Type B pancreatic cell (in vitro differentiated cells): ENCODE measurements at regions not wholly inside any gene's neighbourhood (a gene's known extent, or its start where the extent isn't known, plus 50 kb on each side); places are given as distances from the start of the nearest gene placed in this dataset.

Experiments used
- DNase-seq: peaks from one replicate; pipeline ENCODE4 v3.0.0; 2021; ENCODE audit warnings: mixed read lengths; ENCODE audit not compliant: unreplicated experiment; ENCODE audit errors: extremely low spot score
- H3K27ac Mint-ChIP-seq: 2 replicates; pipeline ENCODE4 v1.8.0; 2021; ENCODE audit warnings: mild to moderate bottlenecking, mixed read lengths
- H3K27me3 Mint-ChIP-seq: 2 replicates; pipeline ENCODE4 v1.8.0; 2021; ENCODE audit warnings: mixed read lengths
- H3K36me3 Mint-ChIP-seq: 2 replicates; pipeline ENCODE4 v1.8.0; 2021; ENCODE audit warnings: mixed read lengths
- H3K4me1 Mint-ChIP-seq: one replicate; pipeline ENCODE4 v1.8.0; 2021; ENCODE audit warnings: mixed read lengths; ENCODE audit not compliant: unreplicated experiment
- H3K4me3 Mint-ChIP-seq: 2 replicates; pipeline ENCODE4 v1.8.0; 2021; ENCODE audit warnings: mild to moderate bottlenecking, mixed read lengths
- H3K9me3 Mint-ChIP-seq: 2 replicates; pipeline ENCODE4 v1.8.0; 2021; ENCODE audit warnings: mixed read lengths
- TF ChIP-seq, protein P1 (sequence below): fragments of 200-600 bp; sonication (generic); conservative IDR thresholded peaks from 2 replicates; pipeline ENCODE4 v1.5.0; 2021; ENCODE audit warnings: antibody characterized with exemption, mild to moderate bottlenecking

- Mint-ChIP-seq H3K4me3 (no peak overlapping the region), H3K4me1 (no peaks in the 10 kb centered on the region), H3K9me3 (peaks cover 15% of the 10 kb centered on the region), H3K27ac (peak overlapping the region; percentile 18), H3K36me3 (peaks cover 3% of the 10 kb centered on the region), H3K27me3 (peaks cover 9% of the 10 kb centered on the region)
- TF ChIP-seq, protein P1, sequence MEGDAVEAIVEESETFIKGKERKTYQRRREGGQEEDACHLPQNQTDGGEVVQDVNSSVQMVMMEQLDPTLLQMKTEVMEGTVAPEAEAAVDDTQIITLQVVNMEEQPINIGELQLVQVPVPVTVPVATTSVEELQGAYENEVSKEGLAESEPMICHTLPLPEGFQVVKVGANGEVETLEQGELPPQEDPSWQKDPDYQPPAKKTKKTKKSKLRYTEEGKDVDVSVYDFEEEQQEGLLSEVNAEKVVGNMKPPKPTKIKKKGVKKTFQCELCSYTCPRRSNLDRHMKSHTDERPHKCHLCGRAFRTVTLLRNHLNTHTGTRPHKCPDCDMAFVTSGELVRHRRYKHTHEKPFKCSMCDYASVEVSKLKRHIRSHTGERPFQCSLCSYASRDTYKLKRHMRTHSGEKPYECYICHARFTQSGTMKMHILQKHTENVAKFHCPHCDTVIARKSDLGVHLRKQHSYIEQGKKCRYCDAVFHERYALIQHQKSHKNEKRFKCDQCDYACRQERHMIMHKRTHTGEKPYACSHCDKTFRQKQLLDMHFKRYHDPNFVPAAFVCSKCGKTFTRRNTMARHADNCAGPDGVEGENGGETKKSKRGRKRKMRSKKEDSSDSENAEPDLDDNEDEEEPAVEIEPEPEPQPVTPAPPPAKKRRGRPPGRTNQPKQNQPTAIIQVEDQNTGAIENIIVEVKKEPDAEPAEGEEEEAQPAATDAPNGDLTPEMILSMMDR, result no peak
- no peak for DNase-seq
These were observed 84.2 kb upstream of the GRIN2B start for GRCh38 chr12:14065616-14066015.

DNA sequence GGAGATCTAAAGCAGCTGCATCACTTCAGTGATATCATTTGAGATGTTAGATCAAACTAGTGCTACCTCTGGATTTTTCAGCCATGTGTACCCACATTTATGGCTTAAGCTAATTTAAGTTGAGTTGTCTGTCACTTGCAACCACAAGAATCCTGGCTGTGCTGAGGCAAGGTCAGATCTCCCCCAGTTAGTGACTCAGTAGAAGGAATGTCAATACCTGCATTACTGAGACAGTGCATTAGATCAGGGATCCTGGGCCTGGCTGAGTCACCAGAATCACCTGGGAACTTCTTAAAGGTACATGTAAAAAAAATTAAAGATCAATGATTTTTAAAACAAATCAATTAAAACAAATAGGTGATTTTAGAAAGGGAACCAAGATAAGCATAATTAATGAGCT is 84.6 kb upstream of the GRIN2B start:
- H3K27me3 Mint-ChIP-seq, result peaks cover 6% of the 10 kb centered on the region
- TF ChIP-seq, protein P1, result no peak
- peak overlapping the region; percentile 18 for H3K27ac Mint-ChIP-seq
- no peak for DNase-seq
- H3K9me3 Mint-ChIP-seq, result peaks cover 15% of the 10 kb centered on the region
- H3K4me3 Mint-ChIP-seq, result no peak overlapping the region
- H3K36me3 Mint-ChIP-seq, result no peaks in the 10 kb centered on the region
- H3K4me1 Mint-ChIP-seq, result no peaks in the 10 kb centered on the region

- DNase-seq, result no peak
- peaks cover 9% of the 10 kb centered on the region for H3K27me3 Mint-ChIP-seq
- H3K9me3 Mint-ChIP-seq, result peaks cover 9% of the 10 kb centered on the region
- H3K4me3 Mint-ChIP-seq, result no peak overlapping the region
- no peaks in the 10 kb centered on the region for H3K4me1 Mint-ChIP-seq
- TF ChIP-seq, protein P1, result no peak
- H3K27ac Mint-ChIP-seq, result no peak overlapping the region
- no peaks in the 10 kb centered on the region for H3K36me3 Mint-ChIP-seq
These were observed 87.6 kb upstream of the GRIN2B start for GRCh38 chr12:14068961-14069360.

DNA sequence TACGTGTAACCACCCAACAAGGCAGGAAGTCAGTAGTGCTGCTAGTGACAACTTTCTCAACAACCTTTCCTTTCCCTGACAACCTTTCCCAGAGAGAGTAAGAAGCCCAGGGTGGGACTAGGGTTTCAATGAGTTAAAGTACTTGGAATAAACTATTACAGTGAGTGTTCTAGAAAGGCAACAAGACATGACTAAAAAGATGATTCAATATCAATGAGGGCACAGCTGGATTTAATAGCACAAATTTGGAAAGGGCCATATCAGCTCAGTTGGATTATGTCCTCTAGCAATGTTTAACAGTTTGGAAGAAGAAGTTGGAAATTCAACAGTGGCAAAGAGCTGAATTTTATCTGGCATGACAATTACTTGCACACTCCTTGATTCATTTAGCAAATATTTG is 90.4 kb upstream of the GRIN2B start:
- no peaks in the 10 kb centered on the region for H3K9me3 Mint-ChIP-seq
- TF ChIP-seq, protein P1, result no peak
- H3K4me3 Mint-ChIP-seq, result no peak overlapping the region
- H3K27me3 Mint-ChIP-seq, result peaks cover 9% of the 10 kb centered on the region
- H3K36me3 Mint-ChIP-seq, result no peaks in the 10 kb centered on the region
- no peak for DNase-seq
- no peaks in the 10 kb centered on the region for H3K4me1 Mint-ChIP-seq
- H3K27ac Mint-ChIP-seq, result no peak overlapping the region

- Mint-ChIP-seq H3K27me3 (peaks cover 9% of the 10 kb centered on the region), H3K4me3 (no peak overlapping the region), H3K4me1 (no peaks in the 10 kb centered on the region), H3K36me3 (no peaks in the 10 kb centered on the region), H3K27ac (no peak overlapping the region), H3K9me3 (no peaks in the 10 kb centered on the region)
- no peak for DNase-seq
- TF ChIP-seq, protein P1, result no peak
These were observed 91.6 kb upstream of the GRIN2B start for GRCh38 chr12:14072987-14073386.

- TF ChIP-seq, protein P1, result no peak
- Mint-ChIP-seq H3K4me1 (no peaks in the 10 kb centered on the region), H3K4me3 (no peak overlapping the region), H3K36me3 (no peaks in the 10 kb centered on the region), H3K27me3 (peaks cover 3% of the 10 kb centered on the region), H3K27ac (no peak overlapping the region), H3K9me3 (no peaks in the 10 kb centered on the region)
- DNase-seq, result no peak
These were observed 94.5 kb upstream of the GRIN2B start for GRCh38 chr12:14075797-14076393.
